GM10266 (cell line): ENCODE measurements at regions not wholly inside any gene's neighbourhood (a gene's known extent, or its start where the extent isn't known, plus 50 kb on each side); places are given as distances from the start of the nearest gene placed in this dataset.

Experiments
- DNase-seq: peaks from one replicate; pipeline ENCODE4 v3.0.0; 2012; ENCODE audit errors: extremely low spot score
- CTCF ChIP-seq: IDR thresholded peaks from 2 replicates; pipeline ENCODE4 v1.5.1; 2012; ENCODE audit warnings: mild to moderate bottlenecking, low read depth; ENCODE audit not compliant: control insufficient read depth, insufficient read depth; ENCODE audit errors: missing control alignments

- DNase-seq, result no peak
- TF ChIP-seq CTCF, result no peak
Measured at GRCh38 chr7:26439521-26440232, 148.0 kb downstream of the SNX10 start.

- DNase-seq, result no peak
- no peak for TF ChIP-seq CTCF
Measured at GRCh38 chr7:26440233-26441001, 148.8 kb downstream of the SNX10 start.

GRCh38 chr7:26441002-26441521 is 149.4 kb downstream of the SNX10 start:
- DNase-seq, result no peak
- TF ChIP-seq CTCF, result no peak

- no peak for DNase-seq
- TF ChIP-seq CTCF, result no peak
Measured at GRCh38 chr7:26441611-26442277, 150.1 kb downstream of the SNX10 start.

- TF ChIP-seq CTCF, result no peak
- DNase-seq, result no peak
Measured at GRCh38 chr7:26443006-26443405, 151.3 kb downstream of the SNX10 start.

- TF ChIP-seq CTCF, result no peak
Measured at GRCh38 chr7:26443751-26444150, 152.1 kb downstream of the SNX10 start.

More at GRCh38 chr7:26443751-26444150, 152.1 kb downstream of the SNX10 start:
- no peak for DNase-seq
